ENCODE measurements at regions not wholly inside any gene's neighbourhood (a gene's known extent, or its start where the extent isn't known, plus 50 kb on each side); places are given as distances from the start of the nearest gene placed in this dataset.

- no peak for TF ChIP-seq OSR1 (CRISPR knock-in tag; IDR thresholded peaks at IDR 0.05)
- no peak for TF ChIP-seq ESRRG (CRISPR knock-in tag; IDR thresholded peaks at IDR 0.05)
- no peak for TF ChIP-seq ARNTL (CRISPR knock-in tag; IDR thresholded peaks at IDR 0.05; ENCODE audit: borderline replicate concordance, low read depth)
- no peak for TF ChIP-seq RARB (CRISPR knock-in tag; IDR thresholded peaks at IDR 0.05)
- no peak for TF ChIP-seq TCF4 (CRISPR knock-in tag; IDR thresholded peaks at IDR 0.05; ENCODE audit: borderline replicate concordance)
- no peak for TF ChIP-seq CSDC2 (CRISPR knock-in tag; IDR thresholded peaks at IDR 0.05)
- no peak for TF ChIP-seq ISL1 (CRISPR knock-in tag; IDR thresholded peaks at IDR 0.05)
- no peak for TF ChIP-seq CSRNP3 (CRISPR knock-in tag; IDR thresholded peaks at IDR 0.05)
- no peak for TF ChIP-seq PATZ1 (CRISPR knock-in tag; IDR thresholded peaks at IDR 0.05; ENCODE audit: borderline replicate concordance)
- ATAC-seq, result no peak
Measured at GRCh38 chr5:165030971-165031370, 1525.6 kb downstream of the MAT2B start.

GRCh38 chr5:165031371-165031770, 1526.0 kb downstream of the MAT2B start:
- ATAC-seq, result no peak
- TF ChIP-seq CSDC2 (CRISPR knock-in tag; IDR thresholded peaks at IDR 0.05) (no peak), PPARA (CRISPR knock-in tag; IDR thresholded peaks at IDR 0.05; ENCODE audit: borderline replicate concordance) (no peak), RARB (CRISPR knock-in tag; IDR thresholded peaks at IDR 0.05) (no peak), ZNF70 (CRISPR knock-in tag; IDR thresholded peaks at IDR 0.05) (no peak), ZFP3 (CRISPR knock-in tag; IDR thresholded peaks at IDR 0.05) (no peak), POU6F1 (CRISPR knock-in tag; IDR thresholded peaks at IDR 0.05; ENCODE audit: borderline replicate concordance, low read depth) (no peak), CREB5 (CRISPR knock-in tag; IDR thresholded peaks at IDR 0.05; ENCODE audit: low read depth) (no peak), ZNF8 (CRISPR knock-in tag; IDR thresholded peaks at IDR 0.05) (no peak), PATZ1 (CRISPR knock-in tag; IDR thresholded peaks at IDR 0.05; ENCODE audit: borderline replicate concordance) (no peak), OSR1 (CRISPR knock-in tag; IDR thresholded peaks at IDR 0.05) (no peak), CSRNP3 (CRISPR knock-in tag; IDR thresholded peaks at IDR 0.05) (no peak)

- no peak for TF ChIP-seq ISL1 (CRISPR knock-in tag; IDR thresholded peaks at IDR 0.05)
- no peak for TF ChIP-seq ZC3H10 (CRISPR knock-in tag; IDR thresholded peaks at IDR 0.05)
- TF ChIP-seq CSRNP3 (CRISPR knock-in tag; IDR thresholded peaks at IDR 0.05), result no peak
- TF ChIP-seq TSHZ2 (CRISPR knock-in tag; IDR thresholded peaks at IDR 0.05), result no peak
- TF ChIP-seq OSR1 (CRISPR knock-in tag; IDR thresholded peaks at IDR 0.05), result no peak
- ATAC-seq, result no peak
Measured at GRCh38 chr5:165035520-165035919, 1530.1 kb downstream of the MAT2B start.

Data from SK-N-SH treated with all-trans-retinoic acid at 6 μM for 48 hours (cell line).